Fibroblast of the aortic adventitia (primary cell): ENCODE measurements at regions not wholly inside any gene's neighbourhood (a gene's known extent, or its start where the extent isn't known, plus 50 kb on each side); places are given as distances from the start of the nearest gene placed in this dataset.

ENCODE experiments used
- DNase-seq: peaks from one replicate; pipeline ENCODE4 v3.0.0-alpha.2; 2010; ENCODE audit warnings: low read depth
- H3K4me3 ChIP-seq: 2 replicates; pipeline ENCODE4 v1.5.1; 2011; ENCODE audit warnings: low read depth, mild to moderate bottlenecking, control low read depth, low read length, moderate library complexity
- TF ChIP-seq, protein P1 (sequence below): IDR thresholded peaks from 2 replicates; pipeline ENCODE4 v1.5.1; 2011; ENCODE audit warnings: mild to moderate bottlenecking, low read length, control low read depth, inconsistent platforms; ENCODE audit not compliant: insufficient read depth

GRCh38 chr14:35940291-35940690, 114.2 kb downstream of the BRMS1L start:
- no peak overlapping the region for H3K4me3 ChIP-seq
- DNase-seq = no peak
- TF ChIP-seq, protein P1, sequence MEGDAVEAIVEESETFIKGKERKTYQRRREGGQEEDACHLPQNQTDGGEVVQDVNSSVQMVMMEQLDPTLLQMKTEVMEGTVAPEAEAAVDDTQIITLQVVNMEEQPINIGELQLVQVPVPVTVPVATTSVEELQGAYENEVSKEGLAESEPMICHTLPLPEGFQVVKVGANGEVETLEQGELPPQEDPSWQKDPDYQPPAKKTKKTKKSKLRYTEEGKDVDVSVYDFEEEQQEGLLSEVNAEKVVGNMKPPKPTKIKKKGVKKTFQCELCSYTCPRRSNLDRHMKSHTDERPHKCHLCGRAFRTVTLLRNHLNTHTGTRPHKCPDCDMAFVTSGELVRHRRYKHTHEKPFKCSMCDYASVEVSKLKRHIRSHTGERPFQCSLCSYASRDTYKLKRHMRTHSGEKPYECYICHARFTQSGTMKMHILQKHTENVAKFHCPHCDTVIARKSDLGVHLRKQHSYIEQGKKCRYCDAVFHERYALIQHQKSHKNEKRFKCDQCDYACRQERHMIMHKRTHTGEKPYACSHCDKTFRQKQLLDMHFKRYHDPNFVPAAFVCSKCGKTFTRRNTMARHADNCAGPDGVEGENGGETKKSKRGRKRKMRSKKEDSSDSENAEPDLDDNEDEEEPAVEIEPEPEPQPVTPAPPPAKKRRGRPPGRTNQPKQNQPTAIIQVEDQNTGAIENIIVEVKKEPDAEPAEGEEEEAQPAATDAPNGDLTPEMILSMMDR = no peak

- no peak for DNase-seq
- no peak overlapping the region for H3K4me3 ChIP-seq
- TF ChIP-seq, protein P1 = no peak
These were observed 112.6 kb downstream of the BRMS1L start for GRCh38 chr14:35938770-35939169.

GRCh38 chr14:35934499-35934898, 108.4 kb downstream of the BRMS1L start:
- no peak for DNase-seq
- no peak overlapping the region for H3K4me3 ChIP-seq
- TF ChIP-seq, protein P1 = no peak

- TF ChIP-seq, protein P1 = no peak
These were observed 106.6 kb downstream of the BRMS1L start for GRCh38 chr14:35932659-35933159.

GRCh38 chr14:35932136-35932535, 106.0 kb downstream of the BRMS1L start:
- no peak overlapping the region for H3K4me3 ChIP-seq
- no peak for DNase-seq
- TF ChIP-seq, protein P1 = no peak

More at GRCh38 chr14:35932659-35933159, 106.6 kb downstream of the BRMS1L start:
- no peak for DNase-seq
- H3K4me3 ChIP-seq = no peak overlapping the region

GRCh38 chr14:35931346-35931745, 105.2 kb downstream of the BRMS1L start:
- no peak for DNase-seq
- TF ChIP-seq, protein P1 = no peak
- no peak overlapping the region for H3K4me3 ChIP-seq

GRCh38 chr14:35929186-35929585, 103.0 kb downstream of the BRMS1L start:
- TF ChIP-seq, protein P1 = no peak
- no peak for DNase-seq
- H3K4me3 ChIP-seq = no peak overlapping the region
